Inflammatory macrophage treated with lipopolysaccharide for 4 hours (primary cell): ENCODE measurements at regions not wholly inside any gene's neighbourhood (a gene's known extent, or its start where the extent isn't known, plus 50 kb on each side); places are given as distances from the start of the nearest gene placed in this dataset.

ENCODE experiments used
- DNase-seq: peaks from one replicate; pipeline ENCODE4 v3.0.0-alpha.2; 2020

DNA sequence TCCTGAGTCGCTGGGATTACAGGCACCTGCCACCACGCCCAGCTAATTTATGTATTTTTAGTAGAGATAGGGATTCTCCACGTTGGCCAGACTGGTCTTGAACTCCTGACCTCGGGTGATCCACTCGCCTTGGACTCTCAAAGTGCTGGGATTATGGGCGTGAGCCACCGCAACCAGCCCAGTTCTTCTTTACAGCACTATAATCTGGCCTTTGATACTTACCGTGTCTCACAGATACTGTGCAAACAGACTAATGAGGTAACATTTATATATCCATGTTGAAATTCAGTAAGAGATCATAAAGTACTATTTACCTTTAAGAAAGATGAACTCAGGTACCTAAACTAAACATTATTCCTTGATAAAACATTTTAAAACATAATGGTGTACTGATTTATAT, 121.8 kb upstream of the PRR20A start:
- no peak for DNase-seq

DNA sequence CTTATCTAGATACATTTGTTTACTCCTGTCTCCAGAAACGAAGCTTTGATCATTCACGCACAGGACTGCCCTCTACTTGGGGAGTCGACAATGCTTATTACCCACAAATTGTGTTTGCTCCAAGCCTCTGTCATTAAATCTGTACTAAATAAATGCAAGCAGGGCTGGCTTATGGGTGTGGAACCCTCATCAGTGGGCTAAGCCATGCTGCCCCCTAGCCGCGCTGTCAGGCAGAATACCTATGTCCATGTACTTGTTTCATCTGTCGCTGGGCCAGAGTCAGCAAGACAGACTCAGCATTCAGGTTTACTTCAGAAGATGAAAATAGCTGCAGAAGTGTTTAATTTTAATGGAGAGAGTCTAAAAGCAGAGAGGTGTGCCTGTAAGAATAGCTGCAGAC, 110.0 kb upstream of the PRR20A start:
- no peak for DNase-seq

DNA sequence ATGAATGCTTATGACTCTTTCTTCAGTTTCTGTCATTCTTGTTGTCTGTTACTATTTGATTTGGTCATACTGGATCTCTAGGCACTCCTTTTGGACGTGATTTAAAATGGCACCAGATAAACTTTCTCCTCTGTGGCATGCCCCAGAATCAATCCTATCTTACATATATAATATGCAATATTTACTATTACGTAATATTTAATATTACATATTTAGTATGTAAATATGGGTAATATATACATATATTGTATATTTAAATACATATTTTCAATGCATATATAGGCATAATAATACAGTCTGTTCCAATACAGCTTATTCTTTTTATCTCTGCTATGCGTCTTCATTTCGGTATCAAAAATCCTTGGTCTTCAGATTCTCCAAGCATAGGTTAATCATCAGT, 104.4 kb upstream of the PRR20A start:
- DNase-seq, result no peak

DNA sequence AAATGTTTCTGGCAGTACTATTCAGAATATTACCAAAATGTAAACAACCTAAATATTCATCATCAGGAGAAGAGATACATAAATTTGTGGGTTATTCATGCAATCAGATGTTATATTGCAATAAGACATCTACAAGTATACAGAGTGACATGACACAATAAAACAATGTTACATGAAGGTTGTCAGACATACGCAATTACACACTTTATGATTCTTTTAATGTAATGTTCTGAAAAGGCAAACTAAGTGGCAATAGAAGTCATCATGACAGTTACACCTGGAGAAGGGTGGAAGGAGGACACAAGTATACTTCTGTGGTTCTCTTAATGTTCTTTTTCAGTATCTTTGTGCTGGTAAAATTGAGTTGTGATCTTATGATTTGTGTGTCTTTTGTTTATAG, 95.8 kb upstream of the PRR20A start:
- no peak for DNase-seq

DNA sequence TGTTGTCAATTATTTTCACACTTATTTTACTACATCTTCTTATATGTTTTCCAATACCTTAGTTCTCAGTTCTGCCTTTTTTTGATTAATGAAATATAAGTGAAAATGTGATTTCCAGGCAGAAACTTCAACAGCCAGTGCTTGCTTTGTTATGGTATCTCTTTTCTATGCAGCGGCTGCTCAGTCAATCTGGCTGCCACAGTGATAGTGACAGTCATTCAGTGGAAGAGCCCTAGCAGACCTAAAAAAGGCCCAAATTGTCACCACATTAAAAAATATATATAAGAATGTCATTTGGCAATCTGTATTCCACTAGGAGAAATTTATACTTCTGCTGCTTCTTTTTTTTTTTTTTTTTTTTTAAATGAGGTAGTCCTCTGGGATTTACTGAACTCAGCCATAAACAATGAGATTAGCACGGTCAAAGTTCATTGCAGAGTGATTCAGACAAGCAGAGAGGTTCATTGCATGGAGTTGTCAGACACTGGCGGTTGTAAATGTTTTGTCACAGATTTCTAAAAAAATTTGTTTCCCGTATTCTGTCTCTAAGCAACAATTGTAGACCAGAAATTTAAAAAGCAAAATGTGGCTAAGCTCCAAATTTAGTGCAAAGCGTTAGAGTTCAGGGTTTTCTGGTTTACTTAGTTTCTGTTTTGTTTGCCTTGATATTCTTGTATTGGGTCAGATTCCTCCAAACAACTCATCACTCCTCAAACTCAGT, 94.7 kb upstream of the PRR20A start:
- no peak for DNase-seq

DNA sequence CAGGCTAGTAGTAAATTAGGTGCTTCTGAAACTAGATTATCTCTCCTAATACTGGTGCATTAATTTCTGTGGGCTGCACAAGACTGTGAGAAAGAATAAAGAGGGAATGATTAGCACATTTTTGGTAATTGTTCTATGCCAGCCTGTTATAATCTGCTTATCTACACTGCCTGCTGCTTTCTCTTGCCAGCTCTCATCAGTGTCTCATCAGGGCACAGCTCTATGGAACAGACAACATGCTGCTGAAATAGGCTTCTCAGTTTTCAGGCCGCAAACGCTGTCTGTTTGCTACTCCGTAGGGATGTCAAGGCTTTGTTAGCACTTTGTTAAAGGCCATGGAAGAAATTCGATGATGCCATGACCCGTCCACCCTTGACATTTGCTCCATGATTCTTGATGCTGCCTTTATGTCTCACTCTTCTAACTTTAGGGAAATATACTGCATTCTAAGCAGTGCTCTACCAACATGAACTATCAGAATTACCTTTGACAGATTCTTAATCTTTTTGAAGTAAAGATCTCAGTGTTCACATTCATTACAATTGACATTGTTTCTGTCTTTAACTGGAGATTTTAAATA, 84.0 kb upstream of the PRR20A start:
- DNase-seq, result no peak

DNA sequence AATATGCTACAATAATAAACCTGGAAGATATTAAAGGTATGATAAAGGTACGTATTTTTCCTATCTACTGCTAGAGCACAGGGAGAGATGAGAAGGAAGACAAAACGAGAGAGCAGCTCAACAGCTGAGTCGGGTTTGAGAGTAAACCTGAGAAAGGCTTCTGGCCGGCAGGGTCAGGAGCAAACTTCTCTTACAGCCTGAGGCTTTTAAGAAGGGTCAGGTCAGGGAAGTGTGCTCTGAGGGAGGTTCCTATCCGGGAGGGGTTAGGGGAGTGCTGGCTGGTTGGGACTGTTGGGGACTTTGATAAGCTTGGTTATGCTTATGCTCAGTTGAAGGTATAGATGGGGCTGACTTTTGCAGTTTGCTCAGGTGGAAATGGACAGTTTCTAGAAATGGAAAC, 77.7 kb upstream of the PRR20A start:
- no peak for DNase-seq

DNA sequence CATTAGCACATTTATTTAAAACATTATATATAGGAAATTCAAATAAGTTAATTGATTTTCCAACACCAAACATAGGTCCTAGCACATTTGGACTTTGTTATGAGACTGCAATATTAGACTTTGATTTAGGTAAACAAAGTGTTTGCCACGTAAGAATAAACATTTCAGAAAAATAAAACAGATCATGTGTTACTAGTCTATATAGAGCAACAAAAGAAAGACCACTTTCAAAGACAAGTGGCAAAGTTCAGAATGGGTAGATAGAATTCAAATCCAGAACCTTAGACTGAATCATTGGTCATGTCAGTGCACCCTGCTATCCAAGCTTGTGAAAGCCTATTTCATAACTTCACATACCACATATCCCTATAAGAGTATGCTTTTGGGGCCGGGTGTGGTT, 66.7 kb upstream of the PRR20A start:
- DNase-seq, result no peak

DNA sequence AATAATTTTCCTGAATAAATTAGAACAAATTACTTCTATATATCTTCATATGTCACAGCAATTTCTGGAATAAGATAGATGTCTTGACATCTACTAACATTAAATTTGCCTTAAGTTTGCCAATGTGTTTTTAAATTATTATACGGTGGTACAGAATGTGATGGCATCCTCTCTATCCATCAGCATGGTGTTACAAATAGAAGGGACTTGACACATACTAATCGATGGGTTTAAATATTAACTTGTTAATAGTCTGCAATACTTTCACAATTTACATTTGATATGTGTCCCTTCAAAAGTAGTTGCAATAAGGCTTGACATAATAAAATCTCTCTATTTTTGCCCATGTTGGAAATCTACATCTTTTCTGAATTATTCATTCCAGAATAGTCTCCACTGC, 65.1 kb upstream of the PRR20A start:
- DNase-seq, result no peak

DNA sequence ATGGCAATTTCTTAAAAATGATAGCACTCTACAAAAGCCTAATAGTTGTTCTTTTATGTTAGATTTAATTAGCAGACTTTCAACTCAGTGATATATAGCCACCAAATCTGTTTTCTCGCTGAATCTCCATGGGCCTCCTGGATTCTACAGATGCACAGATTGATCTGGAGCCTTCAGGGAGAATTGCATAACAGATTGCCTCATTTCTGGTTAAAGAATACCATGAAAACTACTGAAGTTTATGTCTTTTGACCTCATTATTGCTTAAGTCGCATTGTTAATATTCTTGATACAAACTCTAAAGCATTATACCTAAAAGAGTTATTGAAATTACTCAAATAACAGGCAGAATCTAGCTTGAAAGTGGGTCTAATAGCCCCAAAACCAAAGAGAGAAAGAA, 53.7 kb upstream of the PRR20A start:
- no peak for DNase-seq
